ENCODE measurements at regions not wholly inside any gene's neighbourhood (a gene's known extent, or its start where the extent isn't known, plus 50 kb on each side); places are given as distances from the start of the nearest gene placed in this dataset.
A peak's percentile ranks its signal among the peaks of the same experiment; 100 is the strongest.

GRCh38 chr2:207337234-207338219 lies 171.8 kb upstream of the KLF7 start:
- Histone ChIP-seq H3K79me2 (ENCODE audit: control insufficient read depth, insufficient read depth, low read length) (no peaks in the 10 kb centered on the region), H3K27ac (ENCODE audit: extremely low read depth, low read depth, low read length) (0 out of 3 replicates have a peak overlapping the region, but pooled peaks have one; percentile 28), H3K4me3 (no peak overlapping the region), H3K36me3 (ENCODE audit: control insufficient read depth, insufficient read depth, low read length) (no peaks in the 10 kb centered on the region), H3K9me3 (replicated peaks; ENCODE audit: control insufficient read depth, insufficient read depth, low read depth, low read length) (no peaks in the 10 kb centered on the region), H3K4me1 (replicated peaks in 1 of 2; ENCODE audit: control insufficient read depth in 2 of 2, insufficient read depth in 2 of 2, low read length in 2 of 2) (peaks cover 0 to 5% of the 10 kb centered on the region in 2 experiments; a peak in 3 of 5 replicates), H3K27me3 (ENCODE audit: control insufficient read depth in 2 of 2, insufficient read depth in 2 of 2, low read length in 2 of 2) (no peaks in the 10 kb centered on the region), H3K4me2 (ENCODE audit: insufficient read depth, low read length) (no peak overlapping the region), H2AFZ (ENCODE audit: low read depth, low read length) (peak overlapping the region; percentile 26; the same call in 1 of the 2 replicates), H3K9ac (ENCODE audit: insufficient read depth in 1 of 2, low read depth in 2 of 2, low read length in 2 of 2) (no peak overlapping the region), H4K20me1 (replicated peaks; ENCODE audit: control insufficient read depth, insufficient read depth, low read length) (no peaks in the 10 kb centered on the region), H3K9me1 (ENCODE audit: control insufficient read depth, insufficient read depth, low read length) (no peaks in the 10 kb centered on the region)
- ATAC-seq (peak; percentile 73), FAIRE-seq (peak; percentile 67), DNase-seq (ENCODE audit: extremely low read depth in 1 of 4, low spot score in 3 of 4) (peak; percentile 21 to 69 (median 37))
- intact Hi-C loops (cut with micrococcal nuclease), result no loop called here
- POLR2A ChIA-PET, result interaction anchor here (0.7 kb wide), 1 partner anchor 347 kb away, joined by 3 read pairs; no protein-coding TSS in a partner anchor
- CTCF ChIA-PET (ENCODE audit: low intra/inter-chr PET ratio), result no interaction called here
- in situ Hi-C loops (cut with MboI), result no loop called here
- BruUV-seq (replicated peaks), result no TSS peak
- WGBS (ENCODE audit: insufficient coverage, low coverage, missing lambda C conversion rate), result 4% methylated on average over 5 of the region's 6 CpGs
- peak; percentile 32; the same call in 1 of the 2 replicates for TF ChIP-seq ZNF589 (CRISPR knock-in tag; IDR thresholded peaks at IDR 0.05; ENCODE audit: low read depth)
- TF ChIP-seq, protein P1, sequence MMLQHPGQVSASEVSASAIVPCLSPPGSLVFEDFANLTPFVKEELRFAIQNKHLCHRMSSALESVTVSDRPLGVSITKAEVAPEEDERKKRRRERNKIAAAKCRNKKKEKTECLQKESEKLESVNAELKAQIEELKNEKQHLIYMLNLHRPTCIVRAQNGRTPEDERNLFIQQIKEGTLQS (IDR thresholded peaks at IDR 0.05), result peak; percentile 14; the same call in 1 of the 2 replicates
- TF ChIP-seq, protein P1 (CRISPR knock-in tag; conservative IDR thresholded peaks at IDR 0.05), result no peak
- TF ChIP-seq HDAC8 (tag; IDR thresholded peaks at IDR 0.05), result no peak
- TF ChIP-seq ARID1B (IDR thresholded peaks at IDR 0.05), result peak; percentile 47; the same call in 1 of the 2 replicates
- no peak for TF ChIP-seq SREBF1 (IDR thresholded peaks at IDR 0.05; ENCODE audit: borderline replicate concordance, low read depth, low read length)
- TF ChIP-seq ZFP36 (IDR thresholded peaks at IDR 0.05; ENCODE audit: low read depth, low read length, partially characterized antibody), result peak; percentile 23
- 0 out of 2 replicates have a peak, but pooled peaks have one; percentile 4 for TF ChIP-seq BACH1 (tag; IDR thresholded peaks at IDR 0.05)
- TF ChIP-seq RCOR1 (IDR thresholded peaks at IDR 0.05; ENCODE audit: borderline replicate concordance in 1 of 2, low read depth in 2 of 2, low read length in 2 of 2), result peak in 1 of 2 experiments; percentile 70; a peak in 1 of 4 replicates
- peak; percentile 51; the same call in 1 of the 2 replicates for TF ChIP-seq L3MBTL2 (IDR thresholded peaks at IDR 0.05)
- peak; percentile 15; the same call in 1 of the 2 replicates for TF ChIP-seq TCF3 (CRISPR knock-in tag; IDR thresholded peaks at IDR 0.05)
- peak; percentile 69 for TF ChIP-seq ADNP (tag; IDR thresholded peaks at IDR 0.05)
- TF ChIP-seq TCF7L2 (IDR thresholded peaks at IDR 0.05; ENCODE audit: low read depth, low read length), result no peak

Data from K562 (cell line).